SKM-1 (cell line): ENCODE measurements at regions not wholly inside any gene's neighbourhood (a gene's known extent, or its start where the extent isn't known, plus 50 kb on each side); places are given as distances from the start of the nearest gene placed in this dataset.
"Not testable (repeated sequence)": the region's sequence is repeated elsewhere in the genome, so short reads cannot be mapped to it uniquely, and the experiment has no call there.

Experiments used
- DNase-seq: peaks from one replicate; lab custom pipeline; 2025; ENCODE audit not compliant: unreplicated experiment; lab: John Stamatoyannopoulos, UW

DNA sequence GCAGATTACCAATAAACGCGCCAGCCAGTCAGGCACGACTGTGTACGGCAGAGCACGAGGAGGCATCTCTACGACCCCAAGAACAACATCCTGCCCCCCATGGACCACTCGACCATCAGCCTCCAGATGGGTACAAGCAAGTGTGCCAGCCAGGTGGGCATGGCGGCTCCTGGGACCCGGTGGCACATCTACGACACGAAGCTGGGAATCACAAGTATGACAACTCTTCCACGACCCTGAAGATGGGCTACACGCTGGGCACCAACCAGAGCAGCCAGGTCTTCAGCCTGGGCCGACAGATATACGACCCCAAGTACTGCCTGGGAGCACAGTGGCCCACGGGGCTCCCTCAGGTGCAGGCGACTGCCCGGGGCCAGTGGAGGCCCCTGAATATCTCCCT is 217.6 kb downstream of the POTED start:
- no peak for DNase-seq

DNA sequence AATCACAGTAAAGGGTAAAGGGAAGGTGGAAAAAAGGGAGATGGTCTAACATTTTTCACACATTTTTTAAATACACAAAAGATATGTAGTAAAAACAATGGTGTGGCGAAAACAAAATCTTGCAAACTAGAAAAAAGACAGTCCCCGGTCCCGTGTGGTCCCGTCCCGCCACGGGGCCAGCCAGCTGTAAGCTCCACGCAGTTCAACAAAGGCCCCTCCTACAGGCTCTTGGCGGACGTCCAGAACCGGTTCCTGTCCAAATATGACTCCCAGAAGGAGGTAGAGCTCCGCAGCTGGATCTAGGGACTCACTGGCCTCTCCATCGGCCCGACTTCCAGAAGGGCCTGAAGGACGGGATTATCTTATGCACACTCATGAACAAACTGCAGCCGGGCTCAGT is 216.9 kb downstream of the POTED start:
- DNase-seq, result not testable (repeated sequence)

DNA sequence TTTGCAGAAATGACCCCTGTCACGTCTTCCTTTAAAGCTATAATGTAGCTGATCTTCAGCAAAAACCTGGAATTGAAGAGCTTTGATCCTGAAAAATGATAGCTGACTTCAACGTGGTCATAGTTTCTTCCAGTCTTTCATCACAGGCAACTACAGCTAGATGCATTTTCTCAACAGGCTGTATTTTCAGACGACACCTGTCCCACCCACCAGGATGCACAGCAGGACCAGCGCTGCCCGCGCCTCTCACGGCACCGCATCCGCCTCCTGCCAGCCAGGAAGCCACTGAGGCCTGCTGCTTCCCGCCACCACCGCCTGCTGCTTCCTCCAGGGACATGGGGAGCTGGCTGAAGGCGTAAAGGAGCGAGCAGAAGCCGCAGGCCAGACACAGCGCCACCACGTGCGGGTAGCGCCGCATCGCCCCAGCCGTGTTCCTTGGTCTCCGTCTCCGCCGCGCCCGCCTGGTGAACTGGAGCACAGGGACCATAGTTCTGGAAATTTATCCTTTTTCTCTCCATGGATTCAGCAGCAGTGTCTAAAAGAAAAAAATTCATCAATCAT is 215.7 kb downstream of the POTED start:
- not testable (repeated sequence) for DNase-seq

DNA sequence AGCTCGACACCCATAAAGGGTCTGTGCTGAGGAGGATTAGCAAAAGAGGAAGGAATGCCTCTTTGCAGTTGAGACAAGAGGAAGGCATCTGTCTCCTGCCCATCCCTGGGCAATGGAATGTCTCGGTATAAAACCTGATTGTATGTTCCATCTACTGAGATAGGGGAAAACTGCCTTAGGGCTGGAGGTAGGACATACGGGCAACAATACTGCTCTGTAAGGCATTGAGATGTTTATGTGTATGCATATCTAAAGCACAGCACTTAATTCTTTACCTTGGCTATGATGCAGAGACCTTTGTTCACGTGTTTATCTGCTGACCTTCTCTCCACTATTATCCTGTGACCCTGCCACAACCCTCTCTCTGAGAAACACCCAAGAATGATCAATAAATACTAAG is 210.7 kb downstream of the POTED start:
- not testable (repeated sequence) for DNase-seq

DNA sequence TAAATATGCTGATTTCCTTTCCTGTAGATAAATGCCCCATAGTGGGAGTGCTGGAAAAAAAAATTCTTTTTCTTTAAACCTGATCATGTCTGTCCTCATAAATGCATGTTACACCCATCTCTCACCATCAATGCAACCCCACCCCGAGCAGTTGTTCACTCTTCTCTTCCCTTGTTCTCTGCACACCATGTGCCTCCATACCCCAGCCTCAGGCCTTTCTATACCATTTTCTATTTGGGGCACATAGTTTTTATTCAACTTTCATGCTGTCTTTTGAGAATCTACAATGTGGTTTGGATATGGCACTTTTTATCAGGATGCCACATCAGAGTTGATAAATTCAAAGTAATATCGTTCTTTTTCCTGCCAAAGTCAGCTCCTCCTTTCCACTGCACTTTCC is 202.6 kb downstream of the POTED start:
- DNase-seq, result not testable (repeated sequence)

DNA sequence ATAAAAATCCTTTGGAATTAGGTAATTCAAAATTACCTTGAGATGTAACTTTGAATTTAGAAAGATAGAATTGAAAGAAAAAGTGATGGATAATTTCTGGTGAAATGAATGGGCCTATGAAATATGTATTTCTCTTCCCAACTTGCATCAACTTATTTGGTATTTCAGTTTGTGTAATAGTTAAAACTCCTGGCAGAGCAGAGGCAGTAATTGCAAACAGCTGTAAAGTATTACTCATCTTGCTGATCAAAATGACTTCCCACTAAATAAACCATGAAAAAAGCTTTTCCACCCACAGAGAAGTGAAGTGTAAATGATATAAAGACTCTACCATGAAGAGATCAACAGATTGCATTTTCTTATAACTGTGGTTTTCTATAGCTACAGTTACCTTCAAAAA is 201.0 kb downstream of the POTED start:
- not testable (repeated sequence) for DNase-seq

DNA sequence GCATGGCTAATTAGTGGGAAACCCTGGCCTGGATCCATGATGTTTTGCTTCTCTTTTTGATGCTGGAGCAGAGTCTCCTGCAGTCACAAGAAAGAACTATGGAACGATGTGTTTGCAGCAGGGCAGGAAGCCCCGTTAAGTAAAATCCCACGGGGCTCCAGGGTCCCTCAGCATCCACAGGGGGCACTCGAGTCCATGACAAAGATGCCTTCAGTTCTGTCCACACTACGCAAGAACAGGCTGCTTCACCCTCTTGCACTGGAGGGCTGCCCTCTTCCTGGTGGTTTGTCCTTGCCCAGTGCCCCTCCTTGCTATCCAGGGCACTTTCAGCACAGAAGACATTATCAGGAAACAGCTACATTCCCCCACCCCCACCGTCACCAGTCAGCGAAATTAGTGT is 196.9 kb downstream of the POTED start:
- not testable (repeated sequence) for DNase-seq

DNA sequence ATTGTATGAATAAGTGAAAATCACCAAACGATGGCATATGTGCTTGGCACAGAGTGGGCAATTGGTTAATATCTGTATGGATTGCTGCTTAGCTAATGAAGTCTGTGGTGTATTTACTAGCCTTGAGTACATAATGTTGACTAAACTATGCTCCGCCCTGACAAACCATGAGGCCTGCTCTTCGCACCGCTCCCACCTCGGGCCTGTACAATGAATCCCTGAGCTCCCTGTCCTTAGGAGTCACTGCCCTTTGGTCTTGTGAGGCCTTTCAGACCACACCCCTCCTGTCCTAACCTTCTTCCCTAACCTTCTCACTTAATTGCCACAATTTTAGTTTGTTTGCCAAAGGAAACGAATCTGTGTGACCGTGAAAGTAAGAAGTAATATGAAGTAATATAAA is 193.2 kb downstream of the POTED start:
- not testable (repeated sequence) for DNase-seq
